ENCODE measurements at regions not wholly inside any gene's neighbourhood (a gene's known extent, or its start where the extent isn't known, plus 50 kb on each side); places are given as distances from the start of the nearest gene placed in this dataset.

DNA sequence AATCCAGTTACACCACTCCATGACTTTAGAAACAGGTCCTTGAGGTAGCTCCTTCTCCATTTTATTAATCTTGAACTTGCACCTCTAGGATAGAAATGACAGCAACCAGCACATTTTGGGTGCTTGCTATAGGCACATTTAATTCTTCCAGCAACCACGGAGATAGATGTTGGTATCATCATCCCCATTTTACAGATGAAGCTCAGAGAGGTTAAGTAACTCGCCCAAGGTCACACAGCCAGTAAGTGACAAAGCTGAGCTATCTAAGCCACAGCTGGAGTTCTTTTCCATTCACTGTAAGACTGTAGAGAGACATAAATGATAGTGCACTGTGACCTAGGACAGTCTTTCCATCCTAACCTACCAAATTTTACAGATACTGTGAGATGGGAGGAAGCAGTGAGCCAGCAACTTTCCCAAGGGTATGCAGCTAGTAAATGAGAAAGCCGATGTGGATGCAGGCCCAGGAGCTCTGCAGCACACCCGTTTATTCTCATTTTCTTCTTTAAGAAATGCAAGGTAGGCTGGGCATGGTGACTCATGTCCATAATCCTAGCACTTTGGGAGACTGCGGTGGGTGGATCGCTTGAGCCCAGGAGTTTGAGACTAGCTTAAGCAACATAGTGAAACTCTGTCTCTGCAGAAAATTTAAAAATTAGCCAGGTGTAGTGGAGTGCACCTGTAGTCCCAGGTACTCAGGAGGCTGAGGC is 103.2 kb downstream of the TBX5 start:
- ATAC-seq: no peak

- ATAC-seq: no peak
Observed at GRCh38 chr12:114302117-114302516, 103.8 kb downstream of the TBX5 start.

DNA sequence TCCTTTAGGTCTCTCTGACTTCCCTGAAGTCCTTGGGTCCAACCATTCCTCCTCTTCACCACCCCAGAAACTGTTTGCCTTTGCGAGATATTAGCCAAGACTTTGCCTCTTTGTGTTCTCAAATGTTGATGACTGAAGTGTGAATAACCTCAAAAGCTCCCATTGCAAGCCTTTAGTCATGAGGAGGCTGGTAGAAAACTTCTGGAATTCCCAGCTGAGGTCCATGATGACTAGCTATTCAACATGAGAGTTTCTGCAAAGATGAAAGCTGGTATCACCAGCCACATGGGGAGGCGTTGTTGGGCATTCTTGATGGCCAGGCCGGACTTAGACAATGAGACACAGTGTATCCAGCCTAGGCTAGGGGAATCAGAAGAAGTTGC is 111.7 kb downstream of the TBX5 start:
- ATAC-seq: no peak

DNA sequence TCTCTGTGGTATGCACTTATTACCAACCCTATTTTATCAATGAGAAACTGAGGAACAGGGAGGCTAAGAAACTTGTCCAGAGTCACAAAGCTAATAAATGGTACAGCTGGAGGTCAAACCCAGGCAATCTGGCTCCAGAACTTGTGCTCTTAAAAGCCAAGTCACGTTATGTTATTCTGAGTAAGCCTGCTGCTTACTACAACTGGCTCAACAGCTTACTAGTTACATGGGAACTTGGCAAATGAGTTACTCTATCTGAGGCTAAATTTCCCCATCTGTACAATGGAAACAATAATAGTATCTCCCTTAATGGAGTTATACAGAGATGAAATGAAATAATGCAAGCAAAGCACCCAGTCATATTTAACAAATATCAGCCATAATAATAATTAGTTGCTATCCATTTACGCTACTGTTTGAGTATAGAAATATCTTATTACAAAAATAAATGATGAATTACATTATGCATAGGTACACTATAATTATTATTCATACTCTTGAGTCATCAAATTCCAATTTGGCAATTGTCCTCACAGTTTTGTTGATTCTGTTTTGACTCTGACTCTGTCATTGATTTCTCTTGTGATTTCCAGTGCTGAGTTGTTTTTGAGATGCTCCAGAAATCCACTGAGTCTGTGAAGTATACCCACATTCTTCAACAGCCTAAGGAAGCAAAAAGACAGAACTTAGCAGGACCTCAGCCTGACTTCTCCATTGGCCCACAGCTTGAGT is 112.2 kb downstream of the TBX5 start:
- ATAC-seq: no peak

DNA sequence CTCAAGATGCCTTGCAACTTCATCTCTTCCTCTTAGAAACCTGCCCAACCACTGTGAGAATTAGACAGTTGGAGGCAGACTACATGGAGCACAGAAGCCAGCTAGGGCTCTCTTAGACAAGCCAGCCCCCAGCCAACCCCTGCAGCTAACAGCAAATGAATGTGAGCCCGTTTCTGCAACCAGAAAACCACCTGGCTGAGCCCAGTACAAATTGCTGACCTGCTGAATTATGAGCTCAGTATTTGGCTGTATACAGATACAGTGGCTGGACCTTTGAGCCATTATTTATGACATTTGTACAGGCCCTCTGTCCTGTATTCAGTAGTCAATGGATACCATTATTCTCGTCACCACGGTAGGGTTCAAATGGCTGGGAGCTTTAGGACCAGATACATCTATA is 112.9 kb downstream of the TBX5 start:
- ATAC-seq: no peak

GRCh38 chr12:114291389-114292060 is 114.4 kb downstream of the TBX5 start:
- ATAC-seq: no peak

DNA sequence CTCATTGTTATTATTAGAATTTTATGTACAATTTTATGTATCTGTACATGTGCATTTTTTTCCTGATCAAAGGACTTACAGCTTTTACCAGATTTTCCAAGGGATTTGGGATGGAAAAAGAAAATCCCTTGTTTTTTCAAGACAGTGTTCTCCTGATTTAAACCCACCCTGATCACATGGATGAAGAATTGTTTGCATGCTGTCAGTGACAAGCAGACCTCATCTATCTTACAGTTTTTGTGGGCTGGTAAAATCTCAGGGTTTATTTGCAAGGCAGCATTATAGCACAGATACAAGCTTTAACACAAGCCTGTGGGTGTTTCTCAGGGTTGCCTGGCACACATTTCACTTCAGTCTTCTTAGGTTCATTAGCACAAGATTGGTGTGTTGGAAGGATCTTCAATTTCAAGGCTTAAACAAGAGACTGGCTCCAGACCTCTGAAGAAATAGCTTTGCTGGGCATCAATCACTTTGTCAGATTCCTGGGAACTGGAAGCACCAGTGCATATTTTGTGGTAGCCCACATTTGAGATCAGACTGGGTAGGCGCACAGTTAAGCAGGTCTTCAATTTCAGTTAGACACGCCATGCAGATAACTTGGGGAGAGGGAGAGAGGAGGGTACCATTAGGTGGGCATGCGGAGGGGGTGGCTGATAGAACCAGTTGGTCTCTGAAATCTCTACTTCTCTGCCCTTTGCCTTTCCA is 118.0 kb downstream of the TBX5 start:
- ATAC-seq: no peak

- no peak for ATAC-seq
Observed at GRCh38 chr12:114286145-114286544, 119.8 kb downstream of the TBX5 start.

GRCh38 chr12:114285554-114285953 is 120.4 kb downstream of the TBX5 start:
- no peak for ATAC-seq

DNA sequence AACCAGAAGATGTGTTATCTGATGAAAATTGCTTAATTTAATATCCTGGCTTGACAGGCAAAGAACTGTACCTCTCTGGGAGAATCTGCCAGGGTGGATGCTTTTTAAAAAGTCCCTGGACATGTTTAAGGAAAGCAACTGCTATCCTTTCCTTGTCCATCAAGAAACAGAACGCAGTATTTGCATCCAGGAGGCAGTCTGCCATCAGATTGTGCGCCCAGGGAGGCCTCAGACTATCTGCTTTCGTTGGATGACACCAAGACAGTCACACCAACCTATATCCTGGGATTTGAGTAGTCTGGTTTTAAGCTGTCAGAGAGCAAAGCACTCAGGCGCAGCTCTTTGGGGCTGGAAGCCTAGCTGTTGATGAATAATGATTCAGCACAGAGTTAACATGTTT is 121.9 kb downstream of the TBX5 start:
- ATAC-seq: no peak

- ATAC-seq: no peak
Observed at GRCh38 chr12:114275932-114276785, 129.8 kb downstream of the TBX5 start.

GRCh38 chr12:114275086-114275485 is 130.9 kb downstream of the TBX5 start:
- no peak for ATAC-seq

DNA sequence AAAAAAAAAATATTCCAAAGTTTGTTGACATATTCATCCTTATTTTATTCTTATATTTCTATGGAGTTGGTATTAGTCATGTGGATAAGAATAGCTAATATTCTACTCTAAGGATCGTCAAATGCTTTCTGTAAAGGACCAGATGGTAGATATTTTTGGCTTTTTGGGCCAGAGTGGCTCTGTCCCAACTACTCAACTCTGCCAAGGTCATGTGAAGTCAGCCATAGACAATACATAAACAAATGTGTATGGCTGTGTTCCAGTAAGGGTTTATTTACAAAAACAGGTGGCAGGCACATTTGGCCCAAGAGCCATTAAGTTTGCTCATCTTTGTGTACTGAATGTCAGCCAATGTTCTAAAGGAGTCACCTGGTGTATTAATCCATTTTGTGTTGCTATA is 131.8 kb downstream of the TBX5 start:
- no peak for ATAC-seq

DNA sequence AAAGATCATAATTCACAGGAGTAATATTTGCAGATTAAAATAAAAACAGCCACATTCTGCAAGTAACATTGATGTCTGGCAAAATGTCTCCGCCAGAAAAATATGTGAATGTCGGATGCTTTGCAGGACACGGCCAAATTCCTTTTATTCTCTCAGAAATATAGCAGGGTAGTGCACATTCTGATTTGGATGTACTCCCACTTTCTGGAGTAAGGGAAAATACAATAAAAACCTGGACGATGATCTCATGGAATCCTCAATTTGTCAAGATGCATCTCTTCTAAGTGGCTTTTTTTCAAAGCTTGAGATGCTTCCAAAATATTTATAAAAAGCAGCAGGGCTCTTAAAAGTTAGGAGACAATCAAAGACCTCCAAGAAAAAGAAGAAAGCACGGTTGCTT is 133.3 kb downstream of the TBX5 start:
- ATAC-seq: no peak

- ATAC-seq: no peak
Observed at GRCh38 chr12:114272071-114272470, 133.9 kb downstream of the TBX5 start.

DNA sequence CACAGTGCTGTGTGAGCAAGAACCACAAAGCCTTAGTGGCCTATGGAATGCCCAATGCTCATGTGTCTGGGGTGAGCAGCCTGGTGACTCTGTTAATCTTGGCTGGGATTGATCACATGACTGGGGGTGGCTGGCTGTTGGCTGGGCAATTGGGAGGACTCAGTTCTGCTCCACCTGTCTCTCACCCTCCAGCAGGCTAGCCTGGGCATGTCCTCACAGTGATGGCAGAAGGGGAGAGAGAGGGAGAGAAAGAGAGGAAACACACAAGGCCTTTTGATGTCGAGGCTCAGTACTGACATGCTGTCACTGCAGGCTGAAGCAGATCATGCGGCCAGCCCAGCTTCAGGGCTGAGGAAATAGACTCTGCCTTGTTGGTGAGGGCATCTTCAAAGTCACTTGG is 136.8 kb downstream of the TBX5 start:
- no peak for ATAC-seq

- no peak for ATAC-seq
Observed at GRCh38 chr12:114266536-114266935, 139.4 kb downstream of the TBX5 start.

GRCh38 chr12:114265036-114265435 is 140.9 kb downstream of the TBX5 start:
- no peak for ATAC-seq

DNA sequence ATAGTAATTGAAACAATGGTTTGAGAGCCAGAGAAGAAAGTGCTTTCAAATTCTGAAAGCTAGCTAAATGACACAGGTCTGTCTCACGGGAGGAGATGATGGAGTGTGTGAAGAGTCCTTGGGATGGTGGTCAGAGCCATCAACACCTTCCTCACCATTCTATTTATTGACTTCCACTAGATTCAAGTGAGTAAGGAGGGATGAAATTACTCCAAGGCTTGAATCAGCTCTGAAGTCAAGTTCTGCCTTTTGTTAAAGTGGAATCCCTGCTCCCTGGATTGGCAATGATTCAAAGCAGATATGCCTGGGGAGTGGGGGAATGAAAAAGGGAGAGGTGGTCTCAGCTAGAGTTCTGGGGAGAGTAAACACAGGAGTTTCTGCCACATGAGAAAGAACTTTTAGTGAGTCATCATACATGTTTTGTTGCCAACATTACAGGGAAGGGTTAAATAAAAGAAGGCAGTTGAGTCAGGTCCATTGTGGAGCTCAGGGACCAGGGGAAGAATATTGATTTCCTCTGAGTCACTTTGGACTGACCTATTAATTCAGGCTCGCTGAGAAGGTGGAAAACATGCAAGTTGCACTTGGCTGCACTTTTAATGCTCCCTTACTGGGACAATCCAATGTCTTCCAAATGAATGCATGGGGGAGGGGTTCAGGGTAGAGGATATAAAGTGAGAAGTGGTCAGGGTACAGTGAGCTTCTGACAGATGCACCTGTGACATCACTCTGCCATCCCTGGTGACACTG is 142.7 kb downstream of the TBX5 start:
- ATAC-seq: no peak

GRCh38 chr12:114257687-114258086 is 148.3 kb downstream of the TBX5 start:
- no peak for ATAC-seq

DNA sequence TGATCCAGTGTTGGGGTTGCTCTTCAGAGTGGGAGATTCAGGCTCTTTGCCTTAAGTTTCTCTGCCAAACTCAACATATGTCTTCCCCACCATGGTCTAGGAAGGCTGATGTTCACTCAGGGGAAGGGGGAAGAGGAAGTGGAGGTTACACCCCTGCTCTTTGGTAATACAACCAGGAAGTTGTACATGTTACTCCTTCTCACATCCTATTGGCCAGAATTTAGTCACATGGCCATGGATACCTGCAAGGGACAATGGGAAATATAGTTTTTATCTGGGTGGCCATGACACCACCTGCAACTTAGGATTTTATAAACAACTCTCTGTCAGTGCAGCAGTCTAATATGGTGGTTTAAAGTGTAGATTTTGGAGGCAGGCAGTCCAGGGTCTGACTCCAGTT is 150.9 kb downstream of the TBX5 start:
- no peak for ATAC-seq
